ENCODE measurements at regions not wholly inside any gene's neighbourhood (a gene's known extent, or its start where the extent isn't known, plus 50 kb on each side); places are given as distances from the start of the nearest gene placed in this dataset.

DNA sequence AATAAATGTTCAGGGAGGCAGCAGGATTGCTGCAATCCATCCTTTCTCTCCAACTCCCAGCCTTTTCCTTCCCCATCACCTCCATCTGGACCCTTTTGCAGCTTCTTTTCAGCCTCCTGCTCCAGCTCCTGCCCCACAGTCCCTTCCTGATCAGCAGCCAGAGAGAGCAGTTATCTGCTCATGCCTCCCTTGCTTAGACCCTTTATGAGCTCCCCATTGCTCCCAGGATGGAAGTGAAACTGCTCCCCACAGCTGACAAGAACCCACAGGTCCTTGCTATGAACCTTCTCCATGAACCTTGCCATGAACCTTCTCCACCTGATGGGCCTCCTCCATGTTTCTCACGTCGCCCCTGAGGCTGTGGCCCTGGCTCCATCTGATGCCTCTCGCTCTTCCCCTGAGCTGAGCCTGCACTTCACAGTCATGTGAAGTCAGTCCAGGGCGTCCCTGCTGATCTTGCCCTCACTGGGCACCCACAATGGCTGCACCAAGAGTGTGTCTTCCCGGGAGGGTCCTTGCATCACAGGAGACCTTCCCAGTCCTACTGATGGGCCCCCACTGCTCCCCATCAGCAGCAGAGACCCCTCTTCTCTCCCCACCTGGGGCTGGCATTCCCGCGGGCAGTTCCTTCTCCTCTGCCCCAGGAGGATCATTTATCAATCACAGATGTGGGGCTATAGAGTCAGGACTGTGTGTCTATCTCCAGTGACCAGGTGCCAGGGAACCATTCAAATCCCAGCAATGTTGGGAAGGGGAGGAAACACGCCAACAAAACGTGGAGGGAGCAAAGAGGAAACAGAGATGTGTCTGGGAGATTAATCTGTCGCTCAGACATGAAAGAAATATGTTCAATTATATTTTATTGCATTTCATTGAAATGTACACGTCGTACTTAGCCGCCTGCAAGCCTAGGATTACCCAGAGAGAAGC is 73.1 kb downstream of the MATN1 start (continued):
- no peak for TF ChIP-seq FOXM1 (IDR thresholded peaks at IDR 0.05; ENCODE audit: low read depth, low read length)
- TF ChIP-seq YBX1 (IDR thresholded peaks at IDR 0.05) = no peak
- TF ChIP-seq STAT3 (IDR thresholded peaks at IDR 0.05; ENCODE audit: low read depth, low read length) = no peak
- TF ChIP-seq CHD4 (IDR thresholded peaks at IDR 0.05) = no peak
- TF ChIP-seq, protein P1, sequence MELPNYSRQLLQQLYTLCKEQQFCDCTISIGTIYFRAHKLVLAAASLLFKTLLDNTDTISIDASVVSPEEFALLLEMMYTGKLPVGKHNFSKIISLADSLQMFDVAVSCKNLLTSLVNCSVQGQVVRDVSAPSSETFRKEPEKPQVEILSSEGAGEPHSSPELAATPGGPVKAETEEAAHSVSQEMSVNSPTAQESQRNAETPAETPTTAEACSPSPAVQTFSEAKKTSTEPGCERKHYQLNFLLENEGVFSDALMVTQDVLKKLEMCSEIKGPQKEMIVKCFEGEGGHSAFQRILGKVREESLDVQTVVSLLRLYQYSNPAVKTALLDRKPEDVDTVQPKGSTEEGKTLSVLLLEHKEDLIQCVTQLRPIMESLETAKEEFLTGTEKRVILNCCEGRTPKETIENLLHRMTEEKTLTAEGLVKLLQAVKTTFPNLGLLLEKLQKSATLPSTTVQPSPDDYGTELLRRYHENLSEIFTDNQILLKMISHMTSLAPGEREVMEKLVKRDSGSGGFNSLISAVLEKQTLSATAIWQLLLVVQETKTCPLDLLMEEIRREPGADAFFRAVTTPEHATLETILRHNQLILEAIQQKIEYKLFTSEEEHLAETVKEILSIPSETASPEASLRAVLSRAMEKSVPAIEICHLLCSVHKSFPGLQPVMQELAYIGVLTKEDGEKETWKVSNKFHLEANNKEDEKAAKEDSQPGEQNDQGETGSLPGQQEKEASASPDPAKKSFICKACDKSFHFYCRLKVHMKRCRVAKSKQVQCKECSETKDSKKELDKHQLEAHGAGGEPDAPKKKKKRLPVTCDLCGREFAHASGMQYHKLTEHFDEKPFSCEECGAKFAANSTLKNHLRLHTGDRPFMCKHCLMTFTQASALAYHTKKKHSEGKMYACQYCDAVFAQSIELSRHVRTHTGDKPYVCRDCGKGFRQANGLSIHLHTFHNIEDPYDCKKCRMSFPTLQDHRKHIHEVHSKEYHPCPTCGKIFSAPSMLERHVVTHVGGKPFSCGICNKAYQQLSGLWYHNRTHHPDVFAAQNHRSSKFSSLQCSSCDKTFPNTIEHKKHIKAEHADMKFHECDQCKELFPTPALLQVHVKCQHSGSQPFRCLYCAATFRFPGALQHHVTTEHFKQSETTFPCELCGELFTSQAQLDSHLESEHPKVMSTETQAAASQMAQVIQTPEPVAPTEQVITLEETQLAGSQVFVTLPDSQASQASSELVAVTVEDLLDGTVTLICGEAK (IDR thresholded peaks at IDR 0.05; ENCODE audit: borderline replicate concordance) = no peak

DNA sequence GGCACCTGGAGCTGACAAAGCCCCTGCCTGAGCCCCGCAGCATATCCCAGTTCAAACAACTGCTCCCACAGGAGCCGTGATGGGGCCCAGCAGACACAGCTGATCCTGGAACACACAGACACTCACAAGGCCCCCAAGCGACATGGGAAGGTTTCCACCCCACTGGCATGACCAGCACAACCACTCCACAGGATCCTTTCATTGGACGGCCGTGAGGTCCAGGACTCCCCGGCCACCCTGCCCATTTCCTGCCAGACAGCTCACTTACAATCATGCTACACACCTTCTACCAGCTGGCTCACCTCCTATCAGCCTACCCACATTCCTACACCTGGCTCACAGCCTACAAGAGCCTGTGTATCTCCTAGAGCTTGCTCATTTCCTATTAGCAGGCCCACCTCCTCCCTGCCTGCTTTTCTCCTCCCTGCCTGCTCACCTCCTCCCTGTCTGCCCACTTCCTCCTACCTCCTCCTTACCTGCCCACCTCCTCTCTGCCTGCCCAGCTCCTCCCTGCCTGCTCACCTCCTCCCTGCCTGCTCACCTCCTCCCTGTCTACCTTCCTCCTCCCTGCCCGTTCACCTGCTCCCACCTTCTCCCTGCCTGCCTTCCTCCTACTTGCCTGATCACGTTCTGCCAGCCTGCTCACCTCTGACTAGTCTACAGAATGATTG is 73.9 kb downstream of the MATN1 start:
- Histone ChIP-seq H2AFZ (ENCODE audit: control insufficient read depth, low read depth, low read length) (no peak overlapping the region), H3K27ac (ENCODE audit: control insufficient read depth, insufficient read depth) (no peak overlapping the region), H3K79me2 (ENCODE audit: control insufficient read depth, insufficient read depth, low read length) (no peaks in the 10 kb centered on the region), H3K27me3 (replicated peaks in 1 of 2; ENCODE audit: control insufficient read depth in 2 of 2, insufficient read depth in 2 of 2, low read length in 1 of 2) (no peaks in the 10 kb centered on the region), H3K4me1 (ENCODE audit: control insufficient read depth, insufficient read depth, low read length) (no peaks in the 10 kb centered on the region), H3K4me2 (ENCODE audit: control insufficient read depth, insufficient read depth) (no peak overlapping the region), H3K36me3 (ENCODE audit: control insufficient read depth in 2 of 2, insufficient read depth in 2 of 2, low read length in 1 of 2) (no peaks in the 10 kb centered on the region), H4K20me1 (ENCODE audit: control insufficient read depth, insufficient read depth) (no peaks in the 10 kb centered on the region), H3K9me3 (replicated peaks; ENCODE audit: control insufficient read depth, insufficient read depth, low read length) (no peaks in the 10 kb centered on the region; the same call in 2 of the 3 replicates), H3K4me3 (no peak overlapping the region), H3K9ac (ENCODE audit: control insufficient read depth, insufficient read depth, low read length) (no peak overlapping the region)
- ChIA-PET CTCF (no interaction called here), RAD21 (ENCODE audit: unreplicated experiment) (no interaction called here), SMC1A (ENCODE audit: uncharacterized antibody, unreplicated experiment) (no interaction called here), POLR2A (no interaction called here)
- no peak for ATAC-seq
- intact Hi-C loops (cut with micrococcal nuclease; ENCODE audit: unreplicated experiment) (no loop called here), in situ Hi-C loops (cut with MboI) (no loop called here)
- DNase-seq (ENCODE audit: low read depth, low spot score) = no peak
- FAIRE-seq = no peak
- 7% methylated on average over 8 of the region's 8 CpGs for WGBS (ENCODE audit: insufficient coverage, insufficient replicate concordance, low lambda C conversion rate, missing lambda C conversion rate)
- no TSS peak for BruUV-seq (replicated peaks)
- TF ChIP-seq PAX5 (IDR thresholded peaks at IDR 0.05; ENCODE audit: borderline replicate concordance, low read depth, low read length) (no peak), CEBPB (IDR thresholded peaks at IDR 0.05; ENCODE audit: borderline replicate concordance in 1 of 2, low read depth in 2 of 2, low read length in 2 of 2) (no peak), STAT3 (IDR thresholded peaks at IDR 0.05; ENCODE audit: low read depth, low read length) (no peak), SPI1 (IDR thresholded peaks at IDR 0.05; ENCODE audit: borderline replicate concordance, insufficient read depth, low read depth, low read length) (no peak), POLR2AphosphoS5 (IDR thresholded peaks at IDR 0.05; ENCODE audit: low read length) (no peak), SMC3 (IDR thresholded peaks at IDR 0.05; ENCODE audit: borderline replicate concordance, low read length) (no peak), NR2C2 (IDR thresholded peaks at IDR 0.05; ENCODE audit: borderline replicate concordance, control insufficient read depth, insufficient read length, low read depth) (no peak), JUND (IDR thresholded peaks at IDR 0.05; ENCODE audit: low read depth, low read length) (no peak), RUNX3 (IDR thresholded peaks at IDR 0.05; ENCODE audit: low read length) (no peak), RAD51 (IDR thresholded peaks at IDR 0.05) (no peak), DPF2 (IDR thresholded peaks at IDR 0.05) (no peak), CREM (IDR thresholded peaks at IDR 0.05; ENCODE audit: low read depth) (no peak), BCL11A (IDR thresholded peaks at IDR 0.05; ENCODE audit: low read depth, low read length) (no peak), NFXL1 (IDR thresholded peaks at IDR 0.05; ENCODE audit: borderline replicate concordance) (no peak)
- TF ChIP-seq, protein P2, sequence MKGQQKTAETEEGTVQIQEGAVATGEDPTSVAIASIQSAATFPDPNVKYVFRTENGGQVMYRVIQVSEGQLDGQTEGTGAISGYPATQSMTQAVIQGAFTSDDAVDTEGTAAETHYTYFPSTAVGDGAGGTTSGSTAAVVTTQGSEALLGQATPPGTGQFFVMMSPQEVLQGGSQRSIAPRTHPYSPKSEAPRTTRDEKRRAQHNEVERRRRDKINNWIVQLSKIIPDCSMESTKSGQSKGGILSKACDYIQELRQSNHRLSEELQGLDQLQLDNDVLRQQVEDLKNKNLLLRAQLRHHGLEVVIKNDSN (IDR thresholded peaks at IDR 0.05; ENCODE audit: borderline replicate concordance, extremely low read length, insufficient read depth, low read depth, low read length) = no peak
